ENCODE measurements at regions not wholly inside any gene's neighbourhood (a gene's known extent, or its start where the extent isn't known, plus 50 kb on each side); places are given as distances from the start of the nearest gene placed in this dataset.

- no peak for TF ChIP-seq GATA2 (IDR thresholded peaks at IDR 0.05; ENCODE audit: low read depth, low read length)
- no peak for TF ChIP-seq GATA3 (IDR thresholded peaks at IDR 0.05; ENCODE audit: low read depth, low read length)
Observed at GRCh38 chr1:30375156-30375555, 348.2 kb downstream of the MATN1 start.

Data from SH-SY5Y (cell line).